Gastroesophageal sphincter (tissue), 4 donors: ENCODE measurements at regions not wholly inside any gene's neighbourhood (a gene's known extent, or its start where the extent isn't known, plus 50 kb on each side); places are given as distances from the start of the nearest gene placed in this dataset.

Experiments
- ATAC-seq: fragments of 150-250 bp; one replicate; pipeline ENCODE4 v1.9.1; 2016; ENCODE audit warnings: mild to moderate bottlenecking, moderate library complexity
- H3K27ac ChIP-seq, 4 donors: fragments of 200-600 bp; sonication (generic) in 3 of 4; 1 replicate in 3 of 4; 2 replicates in 1 of 4; pipeline ENCODE4 v1.5.1; 2016 to 2019
- H3K27me3 ChIP-seq: fragments of 200-600 bp; sonication (generic); one replicate; pipeline ENCODE4 v1.5.1; 2019
- H3K36me3 ChIP-seq, 2 donors: fragments of 200-600 bp; sonication (generic); one replicate each; pipeline ENCODE4 v1.5.1; 2019; ENCODE audit warnings: control low read depth in 1 of 2
- H3K4me1 ChIP-seq, 3 donors: fragments of 200-600 bp; sonication (generic); 1 replicate in 2 of 3; 2 replicates in 1 of 3; pipeline ENCODE4 v1.5.1; 2016 to 2019; ENCODE audit warnings: control low read depth in 2 of 3
- H3K4me3 ChIP-seq, 2 donors: fragments of 200-600 bp; sonication (generic); one replicate each; pipeline ENCODE4 v1.5.1; 2019; ENCODE audit warnings: mild to moderate bottlenecking in 1 of 2, moderate library complexity in 1 of 2
- H3K9me3 ChIP-seq, 3 donors: fragments of 200-600 bp; sonication (generic); one replicate each; pipeline ENCODE4 v1.5.1; 2017 to 2019; ENCODE audit warnings: control low read depth in 2 of 3
- CTCF ChIP-seq, 4 experiments: fragments of 200-600 bp in 2 of 4; fragments of 450-650 bp in 2 of 4; sonication (generic) in 1 of 4; IDR thresholded peaks; one replicate each; pipeline ENCODE4 v1.5.1; 2017 to 2019; ENCODE audit warnings: antibody characterized with exemption in 4 of 4, mild to moderate bottlenecking in 2 of 4, moderate library complexity in 2 of 4
- EP300 ChIP-seq: sonication (generic); formaldehyde crosslinking; IDR thresholded peaks from one replicate; pipeline ENCODE4 v1.6.1; 2017; ENCODE audit warnings: antibody characterized with exemption, mild to moderate bottlenecking
- POLR2A ChIP-seq, 2 donors: fragments of 450-650 bp; IDR thresholded peaks; one replicate each; pipeline ENCODE4 v1.6.1; 2017; ENCODE audit warnings: antibody characterized with exemption in 2 of 2, mild to moderate bottlenecking in 2 of 2, moderate library complexity in 1 of 2
- POLR2AphosphoS5 ChIP-seq: sonication (generic); formaldehyde crosslinking; IDR thresholded peaks from one replicate; pipeline ENCODE4 v1.6.1; 2017; ENCODE audit warnings: antibody characterized with exemption
- WGBS, 2 donors: methylation state at CpG; one replicate each; pipeline ENCODE4 v1.1.5; 2018; ENCODE audit warnings: low coverage in 1 of 2; 5-methylcytosine and 5-hydroxymethylcytosine counted together

GRCh38 chr2:176493226-176493825, 224.1 kb downstream of the MTX2 start:
- no peak for TF ChIP-seq CTCF (IDR thresholded peaks at IDR 0.05)
- no peak for TF ChIP-seq POLR2A (IDR thresholded peaks at IDR 0.05)
- TF ChIP-seq POLR2AphosphoS5 = no peak

GRCh38 chr2:176493909-176494308, 224.7 kb downstream of the MTX2 start:
- no peaks in the 10 kb centered on the region for H3K36me3 ChIP-seq
- no peak for ATAC-seq
- no peaks in the 10 kb centered on the region for H3K9me3 ChIP-seq
- peaks cover 0 to 58% (median 32%) of the 10 kb centered on the region in 3 donors for H3K4me1 ChIP-seq
- 75 to 81% methylated on average over 3 of the region's 3 CpGs for WGBS, 2 donors
- peak overlapping the region in 3 of 4 donors; percentile 63 to 69 (median 67) for H3K27ac ChIP-seq
- peaks cover 15% of the 10 kb centered on the region for H3K27me3 ChIP-seq
- TF ChIP-seq EP300 = no peak
- no peak for TF ChIP-seq POLR2AphosphoS5
- TF ChIP-seq CTCF (IDR thresholded peaks at IDR 0.05) = no peak
- no peak for TF ChIP-seq POLR2A (IDR thresholded peaks at IDR 0.05)
- H3K4me3 ChIP-seq = no peak overlapping the region

More at GRCh38 chr2:176493226-176493825, 224.1 kb downstream of the MTX2 start:
- Histone ChIP-seq H3K27ac (peak overlapping the region in 3 of 4 donors; percentile 63 to 69 (median 67)), H3K4me1 (peaks cover 0 to 58% (median 32%) of the 10 kb centered on the region in 3 donors), H3K27me3 (peaks cover 21% of the 10 kb centered on the region), H3K4me3 (no peak overlapping the region), H3K36me3 (no peaks in the 10 kb centered on the region), H3K9me3 (no peaks in the 10 kb centered on the region)
- WGBS, 2 donors = 17 to 55% methylated on average over 1 to 7 of the region's 7 CpGs
- no peak for ATAC-seq

GRCh38 chr2:176494949-176495353, 225.7 kb downstream of the MTX2 start:
- peak; percentile 51 for TF ChIP-seq POLR2AphosphoS5
- TF ChIP-seq POLR2A (IDR thresholded peaks at IDR 0.05) = no peak
- Histone ChIP-seq H3K9me3 (no peaks in the 10 kb centered on the region), H3K27ac (peak overlapping the region; percentile 16 to 69 (median 65)), H3K4me3 (no peak overlapping the region), H3K27me3 (peaks cover 8% of the 10 kb centered on the region), H3K36me3 (no peaks in the 10 kb centered on the region), H3K4me1 (peaks cover 0 to 56% (median 30%) of the 10 kb centered on the region in 3 donors)
- 6 to 35% methylated on average over 2 of the region's 2 CpGs for WGBS, 2 donors
- peak; percentile 71 for ATAC-seq

- H3K27ac ChIP-seq = peak overlapping the region in 3 of 4 donors; percentile 63 to 69 (median 67)
- H3K4me1 ChIP-seq = peaks cover 0 to 52% (median 23%) of the 10 kb centered on the region in 3 donors
- H3K4me3 ChIP-seq = no peak overlapping the region
- WGBS, 2 donors = 86 to 100% methylated on average over 1 to 2 of the region's 3 CpGs
- no peaks in the 10 kb centered on the region for H3K9me3 ChIP-seq
- H3K27me3 ChIP-seq = no peaks in the 10 kb centered on the region
- ATAC-seq = no peak
- TF ChIP-seq EP300 = no peak
- no peak for TF ChIP-seq POLR2A (IDR thresholded peaks at IDR 0.05)
- TF ChIP-seq CTCF (IDR thresholded peaks at IDR 0.05) = no peak
- no peak for TF ChIP-seq POLR2AphosphoS5
- H3K36me3 ChIP-seq = no peaks in the 10 kb centered on the region
Observed at GRCh38 chr2:176495826-176496225, 226.6 kb downstream of the MTX2 start.

GRCh38 chr2:176496761-176497160, 227.5 kb downstream of the MTX2 start:
- Histone ChIP-seq H3K36me3 (no peaks in the 10 kb centered on the region), H3K4me3 (no peak overlapping the region), H3K9me3 (no peaks in the 10 kb centered on the region), H3K4me1 (peaks cover 0 to 50% (median 21%) of the 10 kb centered on the region in 3 donors), H3K27ac (no peak overlapping the region), H3K27me3 (no peaks in the 10 kb centered on the region)
- no peak for ATAC-seq
- no peak for TF ChIP-seq EP300
- no peak for TF ChIP-seq CTCF (IDR thresholded peaks at IDR 0.05)
- no peak for TF ChIP-seq POLR2A (IDR thresholded peaks at IDR 0.05)
- TF ChIP-seq POLR2AphosphoS5 = no peak
- 53 to 60% methylated on average over 3 of the region's 3 CpGs for WGBS, 2 donors
